NCI-H1930 (cell line): ENCODE measurements at regions not wholly inside any gene's neighbourhood (a gene's known extent, or its start where the extent isn't known, plus 50 kb on each side); places are given as distances from the start of the nearest gene placed in this dataset.

Experiments
- DNase-seq, 2 experiments: peaks; one replicate each; lab custom pipeline; 2025; lab: John Stamatoyannopoulos, UW

DNA sequence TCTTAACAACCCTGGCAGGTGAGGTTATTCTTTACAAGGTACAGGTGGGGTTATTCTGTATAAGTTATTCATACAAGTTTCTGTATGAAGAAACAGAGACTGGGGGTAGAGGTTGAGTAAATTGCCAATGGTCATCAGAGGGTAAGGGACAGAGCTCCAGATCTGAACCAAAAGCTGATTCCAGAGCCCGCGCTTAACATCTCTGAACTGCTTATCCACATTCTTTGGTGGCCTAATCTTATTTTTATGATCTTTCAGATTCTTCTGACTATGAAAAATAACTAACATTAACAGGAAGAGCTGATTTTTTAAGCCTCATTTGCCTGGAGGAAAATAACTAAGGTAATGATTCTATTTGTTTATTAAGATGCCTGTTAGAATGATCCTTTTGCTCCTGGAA, 63.9 kb upstream of the BARHL2 start:
- no peak for DNase-seq

DNA sequence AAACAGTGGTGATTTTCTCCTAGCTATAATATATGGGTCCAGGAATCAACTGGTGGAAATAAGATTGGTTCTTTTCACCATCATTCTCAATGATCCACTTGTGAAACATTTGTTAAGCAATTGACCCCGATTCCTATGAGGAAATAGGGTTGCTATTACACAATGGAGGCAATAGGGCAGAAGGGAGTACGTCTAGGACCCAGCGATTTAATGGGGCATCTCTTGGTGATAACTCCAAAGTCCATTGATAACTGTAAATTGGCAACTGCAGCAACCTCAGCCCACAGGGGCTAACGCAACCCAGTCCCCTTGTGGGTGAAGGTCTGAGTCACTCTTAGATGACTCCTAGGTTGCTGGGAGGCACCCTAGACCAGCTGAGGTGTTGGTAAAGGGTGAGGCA, 62.5 kb upstream of the BARHL2 start:
- DNase-seq = no peak

DNA sequence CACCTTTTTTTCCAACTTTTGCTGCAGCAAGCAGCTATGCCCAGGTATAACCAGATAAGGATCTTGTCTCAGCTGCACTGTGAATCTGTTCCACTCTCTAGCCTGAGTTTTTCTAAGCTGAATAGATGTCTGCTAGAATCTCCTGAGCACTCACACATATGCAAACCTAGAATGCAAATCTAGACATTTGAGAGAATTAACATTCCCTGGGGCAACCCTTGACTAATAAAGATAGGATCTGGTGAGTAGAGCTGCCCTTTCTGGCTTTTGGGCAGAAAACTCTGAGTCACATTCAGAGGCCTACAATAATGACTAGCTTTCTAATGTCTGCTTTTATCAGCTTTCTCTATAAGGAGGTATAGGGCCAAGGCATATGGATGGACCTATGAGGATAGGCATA, 61.4 kb upstream of the BARHL2 start:
- DNase-seq = no peak

DNA sequence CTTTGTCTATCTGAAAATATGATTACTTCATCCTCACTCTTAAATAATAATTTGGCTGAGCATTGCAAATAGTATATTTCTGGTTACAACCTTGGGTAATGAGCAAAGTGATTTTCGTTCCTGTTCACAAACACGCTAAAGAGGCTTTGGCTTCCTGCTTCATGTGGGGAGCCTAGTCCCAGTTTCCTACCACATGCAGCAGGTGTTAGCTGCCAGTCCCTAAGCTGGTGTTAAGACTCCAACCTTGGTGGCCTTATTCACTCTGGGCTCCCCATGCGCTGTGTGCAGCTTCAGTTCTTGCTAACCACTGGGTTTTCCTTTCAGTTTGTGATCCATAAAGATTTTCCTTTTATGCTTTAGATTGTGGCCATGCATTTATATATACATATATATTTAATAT, 56.7 kb upstream of the BARHL2 start:
- no peak for DNase-seq

DNA sequence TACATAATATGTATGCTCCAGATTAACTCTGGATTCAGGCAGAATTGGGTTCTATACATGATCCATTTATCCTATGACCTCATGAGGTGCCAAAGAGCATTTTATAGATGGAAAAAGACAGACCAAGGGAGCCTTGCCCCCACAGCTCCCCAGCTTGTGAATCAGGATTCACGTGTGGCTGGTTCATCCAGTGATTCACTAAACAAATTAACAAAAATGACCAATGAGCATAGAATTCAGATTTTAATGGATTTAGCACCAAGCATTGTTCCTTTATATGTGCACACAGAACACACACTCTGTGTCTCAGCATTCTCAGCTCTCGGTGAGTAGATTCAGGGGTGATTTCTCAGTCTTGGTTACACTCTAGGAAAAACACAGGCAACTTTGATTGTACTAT, 51.7 kb upstream of the BARHL2 start:
- no peak for DNase-seq

DNA sequence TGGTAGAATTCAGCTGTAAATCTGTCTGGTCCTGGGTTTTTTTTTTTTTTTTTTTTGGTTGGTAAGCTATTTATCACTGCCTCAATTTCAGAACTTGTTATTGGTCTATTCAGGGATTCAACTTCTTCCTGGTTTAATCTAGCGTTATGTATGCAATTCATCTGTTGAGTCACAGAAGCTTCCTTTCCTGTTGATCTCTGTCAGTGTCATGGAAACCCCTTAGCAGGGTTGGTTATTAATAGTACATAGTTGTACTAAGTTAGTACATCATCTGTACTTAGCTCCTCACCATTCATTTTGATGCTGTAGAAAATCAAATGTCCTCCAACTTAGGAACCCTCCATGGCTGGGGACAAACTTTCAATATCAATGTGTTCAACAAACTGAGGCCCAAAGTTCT, 51.0 kb upstream of the BARHL2 start:
- no peak for DNase-seq
